Adrenal gland (tissue), 9 donors: ENCODE measurements at regions not wholly inside any gene's neighbourhood (a gene's known extent, or its start where the extent isn't known, plus 50 kb on each side); places are given as distances from the start of the nearest gene placed in this dataset.

ENCODE experiments used
- DNase-seq, 7 donors: peaks; one replicate each; pipeline ENCODE4 v3.0.0-alpha.2; 2019 to 2020
- H3K27ac ChIP-seq, 5 donors: fragments of 200-600 bp; sonication (generic) in 4 of 5; 1 replicate in 3 of 5; 2 replicates in 2 of 5; pipeline versions ENCODE4 v1.5.1 to v1.8.0; 2016 to 2020; ENCODE audit warnings: mild to moderate bottlenecking in 1 of 5
- H3K27me3 ChIP-seq: fragments of 200-600 bp; 2 replicates; pipeline ENCODE4 v1.8.0; 2021
- H3K36me3 ChIP-seq, 2 donors: fragments of 200-600 bp; replicated peaks in 1 of 2; 1 replicate in 1 of 2; 2 replicates in 1 of 2; pipeline versions ENCODE4 v1.5.1 to v1.8.0; 2018 to 2022
- H3K4me1 ChIP-seq, 2 donors: fragments of 200-600 bp; replicated peaks in 1 of 2; 1 replicate in 1 of 2; 2 replicates in 1 of 2; pipeline versions ENCODE4 v1.5.1 to v1.8.0; 2018 to 2021
- H3K4me3 ChIP-seq, 4 donors: fragments of 200-600 bp; sonication (generic) in 3 of 4; one replicate each; pipeline ENCODE4 v1.5.1; 2016 to 2018
- H3K9me3 ChIP-seq, 3 donors: fragments of 200-600 bp; sonication (generic) in 1 of 3; replicated peaks in 1 of 3; 1 replicate in 2 of 3; 2 replicates in 1 of 3; pipeline versions ENCODE4 v1.5.1 to v1.8.0; 2016 to 2021
- POLR2A ChIP-seq, 2 donors: fragments of 450-650 bp; IDR thresholded peaks; one replicate each; pipeline ENCODE4 v1.6.1; 2017; ENCODE audit warnings: antibody characterized with exemption in 2 of 2, mild to moderate bottlenecking in 2 of 2, moderate library complexity in 1 of 2
- WGBS, 4 donors: extraction: QIAGEN DNeasy Blood & Tissue Kit in 2 of 4; methylation state at CpG; one replicate each; pipeline versions ENCODE4 v1.1.5 to v1.1.7; 2013 to 2017; 5-methylcytosine and 5-hydroxymethylcytosine counted together
- intact Hi-C, 2 donors: fragments of 100-400 bp; cut with DNase I; formaldehyde crosslinking; loops; one replicate each; pipeline versions ENCODE4 v1.14.1 to v1.15.0; 2022 to 2023
- TF ChIP-seq, protein P1 (sequence below), 6 experiments: fragments of 450-650 bp in 4 of 6; fragments of 200-600 bp in 2 of 6; sonication (generic) in 1 of 6; IDR thresholded peaks; 1 replicate in 5 of 6; 2 replicates in 1 of 6; pipeline versions ENCODE4 v1.5.1 to v1.8.0; 2016 to 2021; ENCODE audit warnings: antibody characterized with exemption in 6 of 6, mild to moderate bottlenecking in 2 of 6, moderate library complexity in 1 of 6
- donor health status: healthy with polysubstance abuse.
- donor health status: Bipolar disorder and iron deficiency.
- donor health status: DM: yes; HTN: yes; CAD: no.
- donor health status: DM: no; HTN: no; CAD: no.
- donor health status: DM: no; HTN: no; CAD: no.

DNA sequence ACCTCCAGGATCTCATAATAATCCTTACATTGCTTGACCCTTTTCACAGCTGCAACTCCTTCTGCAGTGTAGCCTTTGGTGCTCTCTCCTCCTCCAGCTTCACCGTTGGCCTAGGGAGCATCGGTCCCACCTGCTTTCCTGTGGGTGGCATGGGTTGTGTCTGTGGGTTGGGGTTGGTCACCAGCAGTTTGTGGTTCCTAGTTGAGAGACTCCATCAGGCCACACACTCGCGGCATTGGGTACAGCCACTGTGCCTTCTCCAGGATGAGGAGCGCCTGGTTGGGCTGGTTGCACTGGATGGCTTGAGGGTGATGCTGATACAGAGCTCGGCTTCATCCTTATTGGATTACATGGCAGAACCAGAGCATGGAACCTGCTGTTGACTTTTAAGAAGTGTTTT, 69.4 kb upstream of the SPRED2 start:
- H3K4me3 ChIP-seq, result no peak overlapping the region
- TF ChIP-seq, protein P1, sequence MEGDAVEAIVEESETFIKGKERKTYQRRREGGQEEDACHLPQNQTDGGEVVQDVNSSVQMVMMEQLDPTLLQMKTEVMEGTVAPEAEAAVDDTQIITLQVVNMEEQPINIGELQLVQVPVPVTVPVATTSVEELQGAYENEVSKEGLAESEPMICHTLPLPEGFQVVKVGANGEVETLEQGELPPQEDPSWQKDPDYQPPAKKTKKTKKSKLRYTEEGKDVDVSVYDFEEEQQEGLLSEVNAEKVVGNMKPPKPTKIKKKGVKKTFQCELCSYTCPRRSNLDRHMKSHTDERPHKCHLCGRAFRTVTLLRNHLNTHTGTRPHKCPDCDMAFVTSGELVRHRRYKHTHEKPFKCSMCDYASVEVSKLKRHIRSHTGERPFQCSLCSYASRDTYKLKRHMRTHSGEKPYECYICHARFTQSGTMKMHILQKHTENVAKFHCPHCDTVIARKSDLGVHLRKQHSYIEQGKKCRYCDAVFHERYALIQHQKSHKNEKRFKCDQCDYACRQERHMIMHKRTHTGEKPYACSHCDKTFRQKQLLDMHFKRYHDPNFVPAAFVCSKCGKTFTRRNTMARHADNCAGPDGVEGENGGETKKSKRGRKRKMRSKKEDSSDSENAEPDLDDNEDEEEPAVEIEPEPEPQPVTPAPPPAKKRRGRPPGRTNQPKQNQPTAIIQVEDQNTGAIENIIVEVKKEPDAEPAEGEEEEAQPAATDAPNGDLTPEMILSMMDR (IDR thresholded peaks at IDR 0.05), result no peak
- TF ChIP-seq POLR2A (IDR thresholded peaks at IDR 0.05), result no peak
- intact Hi-C loops, result no loop called here
- no peaks in the 10 kb centered on the region for H3K27me3 ChIP-seq
- no peaks in the 10 kb centered on the region for H3K36me3 ChIP-seq
- no peak overlapping the region for H3K27ac ChIP-seq
- H3K9me3 ChIP-seq, result no peaks in the 10 kb centered on the region
- no peaks in the 10 kb centered on the region for H3K4me1 ChIP-seq
- DNase-seq, result no peak
- WGBS, 4 donors, result 91 to 96% (median 95%) methylated on average over 5 to 6 of the region's 6 CpGs

DNA sequence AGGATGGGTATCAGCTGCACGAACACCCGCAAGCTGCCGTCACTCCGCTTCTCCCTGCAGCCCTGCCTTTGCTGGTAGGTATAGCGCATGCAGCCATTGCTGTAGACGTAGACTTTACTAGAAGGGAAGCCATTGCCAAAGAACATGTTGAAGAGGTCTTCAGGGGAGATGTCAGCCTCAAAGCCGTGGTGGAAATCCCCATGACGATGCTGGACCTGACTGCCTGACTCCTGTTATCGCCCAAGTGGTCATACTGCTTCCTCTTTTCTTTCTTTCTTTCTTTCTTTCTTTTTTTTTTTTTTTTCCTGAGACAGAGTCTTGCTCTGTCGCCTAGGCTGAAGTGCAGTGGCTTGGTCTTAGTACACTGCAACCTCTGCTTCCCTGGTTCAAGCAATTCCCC, 68.7 kb upstream of the SPRED2 start:
- H3K9me3 ChIP-seq, result no peaks in the 10 kb centered on the region
- no peak overlapping the region for H3K27ac ChIP-seq
- H3K4me1 ChIP-seq, result no peaks in the 10 kb centered on the region
- H3K36me3 ChIP-seq, result no peaks in the 10 kb centered on the region
- no peak for TF ChIP-seq POLR2A (IDR thresholded peaks at IDR 0.05)
- TF ChIP-seq, protein P1 (IDR thresholded peaks at IDR 0.05), result no peak
- no peak overlapping the region for H3K4me3 ChIP-seq
- DNase-seq, result no peak
- WGBS, 4 donors, result 92 to 94% (median 93%) methylated on average over 10 of the region's 10 CpGs
- intact Hi-C loops, result no loop called here
- no peaks in the 10 kb centered on the region for H3K27me3 ChIP-seq

DNA sequence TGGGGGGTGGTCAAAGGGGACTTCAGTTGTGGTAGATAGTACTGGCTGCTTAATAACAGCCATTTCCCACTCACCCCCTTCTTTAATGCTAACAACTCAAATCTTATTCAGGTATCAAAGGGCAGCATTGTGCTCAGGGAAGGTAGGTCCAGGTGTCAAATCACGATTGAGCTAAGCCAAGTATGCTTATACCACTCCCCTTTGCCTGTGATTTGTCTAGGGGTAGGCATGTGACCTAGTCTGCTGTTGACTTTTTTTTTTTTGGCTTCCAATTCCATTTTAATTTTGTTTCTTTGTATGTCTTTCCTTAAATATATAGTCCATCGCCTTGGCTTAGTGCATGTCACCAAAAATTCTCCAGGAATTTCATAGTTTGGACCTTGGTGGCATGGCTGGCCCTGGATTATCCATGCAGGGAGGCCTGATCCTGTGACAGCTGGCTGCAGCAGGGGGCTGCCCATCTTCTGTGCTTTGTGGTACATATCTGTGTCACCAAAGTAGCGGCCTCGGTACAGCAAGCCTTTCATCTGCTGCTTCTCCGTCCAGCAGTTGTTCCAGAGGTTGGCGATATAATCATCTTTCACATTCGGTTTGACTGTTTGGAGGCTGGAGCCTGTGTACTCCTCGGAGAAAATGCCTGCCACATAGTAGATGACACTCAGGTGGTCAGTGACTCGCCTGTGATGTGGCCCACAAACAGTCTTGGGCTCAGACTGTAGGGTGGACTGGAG, 68.1 kb upstream of the SPRED2 start:
- 90 to 93% (median 91%) methylated on average over 9 of the region's 9 CpGs for WGBS, 4 donors
- TF ChIP-seq POLR2A (IDR thresholded peaks at IDR 0.05), result no peak
- TF ChIP-seq, protein P1 (IDR thresholded peaks at IDR 0.05), result no peak
- intact Hi-C loops, result no loop called here
- Histone ChIP-seq H3K9me3 (no peaks in the 10 kb centered on the region), H3K4me3 (no peak overlapping the region), H3K4me1 (no peaks in the 10 kb centered on the region), H3K27ac (no peak overlapping the region), H3K27me3 (no peaks in the 10 kb centered on the region), H3K36me3 (no peaks in the 10 kb centered on the region)
- no peak for DNase-seq

DNA sequence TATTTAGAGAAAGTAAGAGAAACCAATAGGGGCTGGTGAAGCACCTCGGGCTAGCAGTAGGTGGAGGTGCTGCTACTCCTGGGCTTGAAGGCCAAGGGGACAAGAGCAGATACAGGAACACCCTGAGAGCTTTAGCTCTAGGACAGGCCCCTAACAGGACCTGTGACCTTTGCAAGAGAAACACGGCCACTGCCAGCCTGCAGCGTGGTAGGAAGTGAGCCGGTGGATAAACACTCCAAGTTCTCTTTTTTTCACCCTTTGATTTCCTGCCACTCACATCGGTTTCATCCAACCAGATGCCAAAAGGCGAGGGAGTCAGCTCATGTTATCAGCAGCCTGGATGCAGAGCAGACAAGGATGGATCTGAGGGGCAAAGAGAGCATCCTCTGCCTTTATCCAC, 66.8 kb upstream of the SPRED2 start:
- WGBS, 4 donors, result 54 to 68% (median 62%) methylated on average over 6 of the region's 6 CpGs

More for the DNA sequence above, 66.8 kb upstream of the SPRED2 start:
- H3K27me3 ChIP-seq, result no peaks in the 10 kb centered on the region
- no peak overlapping the region for H3K4me3 ChIP-seq
- no peak for DNase-seq
- H3K4me1 ChIP-seq, result no peaks in the 10 kb centered on the region
- intact Hi-C loops, result no loop called here
- TF ChIP-seq POLR2A (IDR thresholded peaks at IDR 0.05), result no peak
- TF ChIP-seq, protein P1 (IDR thresholded peaks at IDR 0.05), result no peak
- no peaks in the 10 kb centered on the region for H3K9me3 ChIP-seq
- H3K36me3 ChIP-seq, result no peaks in the 10 kb centered on the region
- no peak overlapping the region for H3K27ac ChIP-seq
